Spleen (tissue), 11 donors: ENCODE measurements at regions not wholly inside any gene's neighbourhood (a gene's known extent, or its start where the extent isn't known, plus 50 kb on each side); places are given as distances from the start of the nearest gene placed in this dataset.

Experiments
- DNase-seq: peaks from one replicate; pipeline ENCODE4 v3.0.0-alpha.2; 2020
- H3K27ac ChIP-seq, 8 donors: fragments of 200-600 bp; sonication (generic) in 7 of 8; 1 replicate in 4 of 8; 2 replicates in 4 of 8; pipeline versions ENCODE4 v1.5.0 to v1.8.0; 2016 to 2021; ENCODE audit warnings: inconsistent platforms in 4 of 8, mild to moderate bottlenecking in 4 of 8, moderate library complexity in 1 of 8
- H3K27me3 ChIP-seq, 7 donors: fragments of 200-600 bp; sonication (generic) in 6 of 7; replicated peaks in 1 of 7; 1 replicate in 4 of 7; 2 replicates in 3 of 7; pipeline versions ENCODE4 v1.5.0 to v1.8.0; 2016 to 2021; ENCODE audit warnings: inconsistent platforms in 3 of 7, mild to moderate bottlenecking in 1 of 7
- H3K36me3 ChIP-seq, 6 donors: fragments of 200-600 bp; sonication (generic) in 5 of 6; 1 replicate in 4 of 6; 2 replicates in 2 of 6; pipeline versions ENCODE4 v1.5.0 to v1.8.0; 2016 to 2021; ENCODE audit warnings: inconsistent platforms in 2 of 6
- H3K4me1 ChIP-seq, 6 donors: fragments of 200-600 bp; sonication (generic) in 5 of 6; 1 replicate in 3 of 6; 2 replicates in 3 of 6; pipeline versions ENCODE4 v1.5.0 to v1.8.0; 2016 to 2021; ENCODE audit warnings: inconsistent platforms in 3 of 6
- H3K4me3 ChIP-seq, 8 donors: fragments of 200-600 bp; sonication (generic) in 7 of 8; 1 replicate in 4 of 8; 2 replicates in 4 of 8; pipeline versions ENCODE4 v1.5.0 to v1.8.0; 2016 to 2021; ENCODE audit warnings: inconsistent platforms in 4 of 8, mild to moderate bottlenecking in 4 of 8, moderate library complexity in 2 of 8
- H3K9me3 ChIP-seq, 8 donors: fragments of 200-600 bp; sonication (generic) in 7 of 8; 1 replicate in 4 of 8; 2 replicates in 4 of 8; pipeline versions ENCODE4 v1.5.0 to v1.8.0; 2016 to 2021; ENCODE audit warnings: inconsistent platforms in 4 of 8
- POLR2A ChIP-seq, 3 donors: fragments of 450-650 bp; IDR thresholded peaks; one replicate each; pipeline ENCODE4 v1.5.1; 2017; ENCODE audit warnings: antibody characterized with exemption in 3 of 3, mild to moderate bottlenecking in 1 of 3
- POLR2AphosphoS5 ChIP-seq, 3 donors: sonication (generic); formaldehyde crosslinking; IDR thresholded peaks; one replicate each; pipeline ENCODE4 v1.5.1; 2017; ENCODE audit warnings: antibody characterized with exemption in 3 of 3
- WGBS, 5 donors: extraction: QIAGEN DNeasy Blood & Tissue Kit in 3 of 5; methylation state at CpG; one replicate each; pipeline versions ENCODE4 v1.1.5 to v1.1.7; 2013 to 2018; 5-methylcytosine and 5-hydroxymethylcytosine counted together
- intact Hi-C: fragments of 100-400 bp; cut with DNase I; formaldehyde crosslinking; loops from one replicate; pipeline ENCODE4 v1.15.0; 2023; ENCODE audit warnings: low total_unique reads
- TF ChIP-seq, protein P1 (sequence below), 11 experiments: fragments of 200-600 bp in 7 of 11; fragments of 450-650 bp in 4 of 11; sonication (generic) in 4 of 11; IDR thresholded peaks in 8 of 11; conservative IDR thresholded peaks in 3 of 11; 1 replicate in 7 of 11; 2 replicates in 4 of 11; pipeline versions ENCODE4 v1.4.0 to v1.8.0; 2016 to 2021; ENCODE audit warnings: antibody characterized with exemption in 11 of 11, inconsistent platforms in 4 of 11, mild to moderate bottlenecking in 1 of 11
- donor health status: healthy with polysubstance abuse.
- donor health status: DM: no; HTN: no; CAD: no; lungs with moderate emphysema.
- donor health status: DM: no; HTN: no; CAD: no.
- donor health status: Bipolar disorder and iron deficiency.
- donor health status: healthy.
- donor health status: DM: no; HTN: no; CAD: no.
- donor health status: DM: yes; HTN: yes; CAD: no.

DNA sequence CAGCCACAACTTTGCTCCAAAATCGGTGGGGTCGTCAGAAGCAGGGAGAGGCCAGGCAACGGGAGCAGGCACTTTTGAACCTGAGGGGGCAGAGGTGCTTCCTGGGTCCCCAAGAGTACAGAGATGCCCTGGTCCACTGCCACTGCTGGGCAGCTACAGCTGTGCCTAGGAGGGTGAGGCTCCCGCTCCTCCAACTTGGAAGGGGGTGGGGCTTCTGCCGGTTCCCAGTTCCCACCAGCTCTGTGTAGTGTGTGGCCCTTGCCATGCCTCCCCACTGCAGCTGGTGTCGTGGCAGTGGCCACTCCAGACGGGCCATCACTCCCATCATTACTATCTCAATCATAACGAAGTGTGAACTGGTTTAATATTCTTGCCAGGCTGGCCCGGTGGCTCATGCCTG lies 1496.3 kb downstream of the PCDH7 start:
- intact Hi-C loops: no loop called here
- TF ChIP-seq, protein P1, sequence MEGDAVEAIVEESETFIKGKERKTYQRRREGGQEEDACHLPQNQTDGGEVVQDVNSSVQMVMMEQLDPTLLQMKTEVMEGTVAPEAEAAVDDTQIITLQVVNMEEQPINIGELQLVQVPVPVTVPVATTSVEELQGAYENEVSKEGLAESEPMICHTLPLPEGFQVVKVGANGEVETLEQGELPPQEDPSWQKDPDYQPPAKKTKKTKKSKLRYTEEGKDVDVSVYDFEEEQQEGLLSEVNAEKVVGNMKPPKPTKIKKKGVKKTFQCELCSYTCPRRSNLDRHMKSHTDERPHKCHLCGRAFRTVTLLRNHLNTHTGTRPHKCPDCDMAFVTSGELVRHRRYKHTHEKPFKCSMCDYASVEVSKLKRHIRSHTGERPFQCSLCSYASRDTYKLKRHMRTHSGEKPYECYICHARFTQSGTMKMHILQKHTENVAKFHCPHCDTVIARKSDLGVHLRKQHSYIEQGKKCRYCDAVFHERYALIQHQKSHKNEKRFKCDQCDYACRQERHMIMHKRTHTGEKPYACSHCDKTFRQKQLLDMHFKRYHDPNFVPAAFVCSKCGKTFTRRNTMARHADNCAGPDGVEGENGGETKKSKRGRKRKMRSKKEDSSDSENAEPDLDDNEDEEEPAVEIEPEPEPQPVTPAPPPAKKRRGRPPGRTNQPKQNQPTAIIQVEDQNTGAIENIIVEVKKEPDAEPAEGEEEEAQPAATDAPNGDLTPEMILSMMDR (IDR thresholded peaks at IDR 0.05 in 8 of 11, conservative IDR thresholded peaks at IDR 0.05 in 3 of 11): no peak
- no peak for TF ChIP-seq POLR2AphosphoS5 (IDR thresholded peaks at IDR 0.05)
- TF ChIP-seq POLR2A (IDR thresholded peaks at IDR 0.05): no peak
- Histone ChIP-seq H3K36me3 (no peaks in the 10 kb centered on the region), H3K4me3 (no peak overlapping the region), H3K4me1 (no peaks in the 10 kb centered on the region), H3K27me3 (no peaks in the 10 kb centered on the region), H3K27ac (no peak overlapping the region), H3K9me3 (peaks cover 0 to 9% (median 3%) of the 10 kb centered on the region in 8 donors)
- WGBS, 5 donors: 82 to 91% (median 89%) methylated on average over 9 of the region's 9 CpGs
- DNase-seq: no peak

- H3K9me3 ChIP-seq: peaks cover 0 to 33% (median 12%) of the 10 kb centered on the region in 8 donors
Observed at GRCh38 chr4:32219306-32220075, 1499.3 kb downstream of the PCDH7 start.

DNA sequence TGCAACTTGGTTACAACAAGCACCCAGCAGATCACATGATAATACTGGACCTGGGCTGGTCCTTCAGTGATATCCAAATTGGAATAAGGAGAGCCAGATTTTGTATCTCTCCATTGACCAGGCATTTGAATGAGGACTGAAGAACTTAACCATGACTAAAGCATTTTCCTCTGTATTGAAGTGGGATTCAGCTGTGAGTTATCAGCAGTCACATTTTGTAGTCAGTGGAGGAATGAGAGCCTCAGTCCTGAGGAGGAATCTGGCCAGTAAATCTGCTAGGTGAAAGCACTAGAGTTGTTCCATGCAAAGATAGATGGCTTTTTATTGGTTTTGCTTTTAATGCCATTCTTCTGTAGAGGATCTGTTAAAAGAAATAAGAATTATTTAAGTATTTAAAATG lies 1506.0 kb downstream of the PCDH7 start:
- Histone ChIP-seq H3K36me3 (no peaks in the 10 kb centered on the region), H3K27ac (no peak overlapping the region), H3K4me3 (no peak overlapping the region), H3K4me1 (no peaks in the 10 kb centered on the region), H3K27me3 (no peaks in the 10 kb centered on the region), H3K9me3 (peaks cover 0 to 41% (median 20%) of the 10 kb centered on the region in 8 donors)
- TF ChIP-seq POLR2AphosphoS5 (IDR thresholded peaks at IDR 0.05) (no peak), POLR2A (IDR thresholded peaks at IDR 0.05) (no peak)
- TF ChIP-seq, protein P1 (IDR thresholded peaks at IDR 0.05 in 8 of 11, conservative IDR thresholded peaks at IDR 0.05 in 3 of 11): no peak
- DNase-seq: no peak
- intact Hi-C loops: no loop called here

More at GRCh38 chr4:32219306-32220075, 1499.3 kb downstream of the PCDH7 start:
- Histone ChIP-seq H3K4me3 (no peak overlapping the region), H3K27ac (no peak overlapping the region), H3K4me1 (no peaks in the 10 kb centered on the region), H3K36me3 (no peaks in the 10 kb centered on the region), H3K27me3 (no peaks in the 10 kb centered on the region)
- DNase-seq: no peak
- no peak for TF ChIP-seq POLR2A (IDR thresholded peaks at IDR 0.05)
- TF ChIP-seq POLR2AphosphoS5 (IDR thresholded peaks at IDR 0.05): no peak
- TF ChIP-seq, protein P1 (IDR thresholded peaks at IDR 0.05 in 8 of 11, conservative IDR thresholded peaks at IDR 0.05 in 3 of 11): no peak
- intact Hi-C loops: no loop called here
- WGBS, 5 donors: 24 to 72% (median 63%) methylated on average over 3 of the region's 3 CpGs

DNA sequence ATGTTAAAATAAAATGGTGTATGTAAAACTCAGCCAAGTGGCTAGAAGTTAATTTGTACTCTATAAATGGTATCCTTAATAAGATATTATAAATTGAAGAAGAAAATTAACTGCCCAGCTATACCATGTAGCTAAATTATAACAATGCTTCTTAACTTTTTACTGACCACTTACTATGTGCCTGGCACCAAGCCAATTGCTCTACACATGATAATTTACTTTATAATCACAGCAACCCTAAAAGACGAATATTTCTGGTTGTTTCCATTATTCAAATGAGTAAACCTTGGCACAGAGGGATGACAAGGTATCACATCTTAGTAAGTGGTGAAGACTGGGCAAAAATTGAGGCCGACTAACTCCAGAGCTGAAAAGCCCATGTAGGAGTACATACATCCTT lies 1506.6 kb downstream of the PCDH7 start:
- peaks cover 0 to 40% (median 20%) of the 10 kb centered on the region in 8 donors for H3K9me3 ChIP-seq
- DNase-seq: no peak
- H3K27me3 ChIP-seq: no peaks in the 10 kb centered on the region
- 71 to 80% (median 74%) methylated on average over 2 of the region's 2 CpGs for WGBS, 5 donors
- TF ChIP-seq, protein P1 (IDR thresholded peaks at IDR 0.05 in 8 of 11, conservative IDR thresholded peaks at IDR 0.05 in 3 of 11): no peak
- TF ChIP-seq POLR2AphosphoS5 (IDR thresholded peaks at IDR 0.05) (no peak), POLR2A (IDR thresholded peaks at IDR 0.05) (no peak)
- no peak overlapping the region for H3K4me3 ChIP-seq
- no peak overlapping the region for H3K27ac ChIP-seq
- intact Hi-C loops: no loop called here
- no peaks in the 10 kb centered on the region for H3K4me1 ChIP-seq
- H3K36me3 ChIP-seq: no peaks in the 10 kb centered on the region
